IMR-90 (cell line): ENCODE measurements at regions not wholly inside any gene's neighbourhood (a gene's known extent, or its start where the extent isn't known, plus 50 kb on each side); places are given as distances from the start of the nearest gene placed in this dataset.

Experiments
- ATAC-seq: fragments of 200-7000 bp; cut with Tn5 transposase; 2 replicates; pipeline ENCODE4 v1.9.1; 2020; ENCODE audit warnings: low read depth, mild to moderate bottlenecking, moderate library complexity
- BruUV-seq: library from RNA; stranded (reverse); fragments of 400-500 nt; replicated peaks from 2 replicates; lab custom pipeline; 2021; lab: Mats Ljungman, UMichigan
- CTCF ChIA-PET: fragments of 300-600 bp; formaldehyde crosslinking; extraction: SDS; loops from one replicate; lab custom pipeline; 2021; ENCODE audit warnings: antibody characterized with exemption; lab: Yijun Ruan, JAX
- POLR2A ChIA-PET: fragments of 300-600 bp; sonication (Branson Sonifier 250); formaldehyde crosslinking; loops from one replicate; lab custom pipeline; 2022; ENCODE audit warnings: antibody characterized with exemption; ENCODE audit not compliant: unreplicated experiment; lab: Charles Lee
- DNase-seq: peaks from one replicate; pipeline ENCODE4 v3.0.0; 2013
- H2AFZ ChIP-seq: replicated peaks from 2 replicates; pipeline ENCODE3; 2013; ENCODE audit warnings: low read length, mild to moderate bottlenecking; ENCODE audit not compliant: poor library complexity
- H2AK5ac ChIP-seq: 2 replicates; pipeline ENCODE4 v1.6.1; 2013; ENCODE audit warnings: low read depth, low read length, inconsistent platforms
- H2AK9ac ChIP-seq: replicated peaks from 2 replicates; pipeline ENCODE3; 2013; ENCODE audit warnings: mild to moderate bottlenecking, low read depth, low read length, moderate library complexity; ENCODE audit not compliant: poor library complexity
- H2BK120ac ChIP-seq: 2 replicates; pipeline ENCODE4 v1.6.1; 2013; ENCODE audit warnings: low read depth, low read length, inconsistent platforms
- H2BK15ac ChIP-seq: 3 replicates; pipeline ENCODE4 v1.6.1; 2013; ENCODE audit warnings: low read depth, low read length, inconsistent platforms
- H2BK20ac ChIP-seq: 2 replicates; pipeline ENCODE4 v1.6.1; 2013; ENCODE audit warnings: low read depth, mild to moderate bottlenecking, inconsistent platforms, low read length, moderate library complexity
- H2BK5ac ChIP-seq: 2 replicates; pipeline ENCODE4 v1.6.1; 2013; ENCODE audit warnings: mild to moderate bottlenecking, low read depth, low read length, inconsistent platforms; ENCODE audit not compliant: poor library complexity, severe bottlenecking
- H3K14ac ChIP-seq: replicated peaks from 2 replicates; pipeline ENCODE4 v1.6.1; 2013; ENCODE audit warnings: low read depth, low read length, inconsistent platforms
- H3K18ac ChIP-seq: 2 replicates; pipeline ENCODE4 v1.6.1; 2013; ENCODE audit warnings: low read depth, low read length, control low read depth
- H3K23ac ChIP-seq: 2 replicates; pipeline ENCODE4 v1.6.1; 2013; ENCODE audit warnings: low read depth, low read length, inconsistent platforms
- H3K27ac ChIP-seq: 2 replicates; pipeline ENCODE4 v1.5.1; 2013; ENCODE audit warnings: mild to moderate bottlenecking, control low read depth, low read length; ENCODE audit not compliant: insufficient read depth
- H3K27me3 ChIP-seq: 2 replicates; pipeline ENCODE4 v1.6.1; 2013; ENCODE audit warnings: low read length; ENCODE audit not compliant: control insufficient read depth, insufficient read depth
- H3K36me3 ChIP-seq: 2 replicates; pipeline ENCODE4 v1.6.1; 2013; ENCODE audit warnings: low read length, mixed read lengths; ENCODE audit not compliant: control insufficient read depth, insufficient read depth
- H3K4ac ChIP-seq: 2 replicates; pipeline ENCODE4 v1.6.1; 2013; ENCODE audit warnings: low read depth, low read length, inconsistent platforms
- H3K4me1 ChIP-seq: 2 replicates; pipeline ENCODE4 v1.6.1; 2013; ENCODE audit warnings: low read length, mixed read lengths; ENCODE audit not compliant: control insufficient read depth, insufficient read depth
- H3K4me2 ChIP-seq: 2 replicates; pipeline ENCODE4 v1.6.1; 2013; ENCODE audit warnings: low read depth, mild to moderate bottlenecking, control low read depth, low read length, moderate library complexity
- H3K4me3 ChIP-seq: 2 replicates; pipeline ENCODE4 v1.5.1; 2013; ENCODE audit warnings: low read depth, mild to moderate bottlenecking, control low read depth, low read length, moderate library complexity; ENCODE audit not compliant: insufficient read depth
- H3K56ac ChIP-seq: 2 replicates; pipeline ENCODE4 v1.6.1; 2013; ENCODE audit warnings: low read length, inconsistent platforms; ENCODE audit not compliant: insufficient read depth; ENCODE audit errors: extremely low read depth
- H3K79me1 ChIP-seq, 2 experiments: 2 replicates each; pipeline ENCODE4 v1.6.1; 2013; ENCODE audit warnings: low read length in 2 of 2, inconsistent platforms in 1 of 2, low read depth in 1 of 2
- H3K9ac ChIP-seq: 2 replicates; pipeline ENCODE4 v1.6.1; 2013; ENCODE audit warnings: low read depth, low read length, control low read depth
- H3K9me1 ChIP-seq: 2 replicates; pipeline ENCODE4 v1.6.1; 2013; ENCODE audit warnings: low read length, inconsistent platforms; ENCODE audit not compliant: insufficient read depth
- H3K9me3 ChIP-seq: 2 replicates; pipeline ENCODE4 v1.6.1; 2013; ENCODE audit warnings: low read length; ENCODE audit not compliant: control insufficient read depth, insufficient read depth
- H4K20me1 ChIP-seq: 2 replicates; pipeline ENCODE4 v1.6.1; 2013; ENCODE audit warnings: low read length, inconsistent platforms; ENCODE audit not compliant: insufficient read depth
- H4K5ac ChIP-seq: 2 replicates; pipeline ENCODE4 v1.6.1; 2013; ENCODE audit warnings: mild to moderate bottlenecking, low read depth, low read length, control low read depth
- H4K8ac ChIP-seq, 2 experiments: 2 replicates each; pipeline ENCODE4 v1.6.1; 2013; ENCODE audit warnings: low read depth in 2 of 2, low read length in 2 of 2, control low read depth in 1 of 2, inconsistent platforms in 1 of 2
- H4K91ac ChIP-seq: 2 replicates; pipeline ENCODE4 v1.6.1; 2013; ENCODE audit warnings: low read depth, low read length, inconsistent platforms; ENCODE audit not compliant: insufficient read depth
- BHLHE40 ChIP-seq: fragments of 150-350 bp; IDR thresholded peaks from 2 replicates; pipeline ENCODE4 v1.6.1; 2016; ENCODE audit warnings: mild to moderate bottlenecking, low read depth, low read length
- CEBPB ChIP-seq: IDR thresholded peaks from 2 replicates; pipeline ENCODE4 v1.6.1; 2012; ENCODE audit warnings: low read depth, low read length, improper control_type of control experiment
- CHD1 ChIP-seq: IDR thresholded peaks from 2 replicates; pipeline ENCODE4 v1.6.1; 2012; ENCODE audit warnings: low read depth, low read length, improper control_type of control experiment
- ELK1 ChIP-seq: fragments of 150-350 bp; IDR thresholded peaks from 2 replicates; pipeline ENCODE4 v1.6.1; 2016; ENCODE audit warnings: low read depth, mild to moderate bottlenecking, low read length, moderate library complexity, borderline replicate concordance
- FOS ChIP-seq: fragments of 150-350 bp; IDR thresholded peaks from 2 replicates; pipeline ENCODE4 v1.6.1; 2016; ENCODE audit warnings: low read depth, low read length
- MAFK ChIP-seq: IDR thresholded peaks from 2 replicates; pipeline ENCODE4 v1.6.1; 2012; ENCODE audit warnings: low read depth, low read length, improper control_type of control experiment
- MAZ ChIP-seq: IDR thresholded peaks from 2 replicates; pipeline ENCODE4 v1.6.1; 2012; ENCODE audit warnings: low read depth, mild to moderate bottlenecking, low read length, improper control_type of control experiment, moderate library complexity, borderline replicate concordance
- MXI1 ChIP-seq: IDR thresholded peaks from 2 replicates; pipeline ENCODE4 v1.6.1; 2012; ENCODE audit warnings: low read depth, mild to moderate bottlenecking, low read length, moderate library complexity, borderline replicate concordance
- NFE2L2 ChIP-seq: fragments of 150-350 bp; IDR thresholded peaks from 2 replicates; pipeline ENCODE4 v1.6.1; 2016; ENCODE audit warnings: low read depth, mild to moderate bottlenecking, low read length
- POLR2A ChIP-seq: IDR thresholded peaks from 2 replicates; pipeline ENCODE4 v1.6.1; 2012; ENCODE audit warnings: mild to moderate bottlenecking, low read depth, low read length
- RAD21 ChIP-seq: IDR thresholded peaks from 2 replicates; pipeline ENCODE4 v1.6.1; 2012; ENCODE audit warnings: low read length, improper control_type of control experiment
- RCOR1 ChIP-seq: IDR thresholded peaks from 2 replicates; pipeline ENCODE4 v1.6.1; 2012; ENCODE audit warnings: mild to moderate bottlenecking, low read length, improper control_type of control experiment; ENCODE audit not compliant: insufficient replicate concordance
- RFX5 ChIP-seq: IDR thresholded peaks from 2 replicates; pipeline ENCODE4 v1.8.0; 2012; ENCODE audit warnings: low read depth, mild to moderate bottlenecking, low read length, moderate library complexity
- SMC3 ChIP-seq: fragments of 150-350 bp; IDR thresholded peaks from 2 replicates; pipeline ENCODE4 v1.6.1; 2016; ENCODE audit warnings: low read depth, mild to moderate bottlenecking, antibody characterized with exemption, low read length, moderate library complexity
- USF2 ChIP-seq: fragments of 150-350 bp; IDR thresholded peaks from 2 replicates; pipeline ENCODE4 v1.6.1; 2017; ENCODE audit warnings: mild to moderate bottlenecking, antibody characterized with exemption, low read length, low read depth
- WGBS, 2 experiments: methylation state at CpG; one replicate each; pipeline versions ENCODE4 v1.1.5 to v1.1.7; 2013; ENCODE audit warnings: missing lambda C conversion rate in 2 of 2; ENCODE audit not compliant: insufficient read length in 1 of 2; ENCODE audit errors: extremely low coverage in 2 of 2; 5-methylcytosine and 5-hydroxymethylcytosine counted together
- dilution Hi-C: fragments of 300-500 bp; cut with HindIII; formaldehyde crosslinking; loops from one replicate; pipeline ENCODE4 v1.14.3; 2018; ENCODE audit warnings: low sequenced_read_pairs; ENCODE audit not compliant: unreplicated experiment
- in situ Hi-C: fragments of 300-500 bp; cut with MboI; formaldehyde crosslinking; loops from 3 replicates; pipeline ENCODE4 v1.14.3; 2019; ENCODE audit warnings: low sequenced_read_pairs, inconsistent platforms, mixed read lengths
- intact Hi-C: fragments of 100-400 bp; cut with micrococcal nuclease; formaldehyde crosslinking; loops from 2 replicates; pipeline ENCODE4 v1.10.0; 2022

GRCh38 chr21:14869984-14870852, 194.6 kb downstream of the NRIP1 start:
- Histone ChIP-seq H4K20me1 (no peaks in the 10 kb centered on the region), H4K91ac (no peak overlapping the region), H3K56ac (no peak overlapping the region), H4K5ac (no peak overlapping the region), H2BK15ac (no peak overlapping the region), H2AFZ (no peak overlapping the region), H3K18ac (no peak overlapping the region), H3K27me3 (no peaks in the 10 kb centered on the region), H3K4me2 (no peak overlapping the region), H3K27ac (no peak overlapping the region), H3K36me3 (no peaks in the 10 kb centered on the region), H3K4me1 (peaks cover 11% of the 10 kb centered on the region), H3K9me1 (no peaks in the 10 kb centered on the region), H3K4ac (no peak overlapping the region), H2AK5ac (no peak overlapping the region), H2BK120ac (no peak overlapping the region), H3K14ac (no peak overlapping the region), H3K9me3 (no peaks in the 10 kb centered on the region), H3K79me1 (no peaks in the 10 kb centered on the region; a peak in 1 of 4 replicates), H2BK5ac (no peak overlapping the region), H3K23ac (no peak overlapping the region), H3K9ac (no peak overlapping the region), H2AK9ac (no peak overlapping the region), H2BK20ac (no peak overlapping the region), H3K4me3 (no peak overlapping the region), H4K8ac (no peak overlapping the region)
- no CpG with 5 or more reads among the region's 5 CpGs for WGBS, 2 experiments
- ATAC-seq (no peak), DNase-seq (no peak)
- intact Hi-C loops: loop anchor here (5.0 to 10.0 kb wide), 2 partner anchors 87 to 725 kb away; no protein-coding TSS in a partner anchor
- in situ Hi-C loops: loop anchor here (10.0 to 25.0 kb wide), 2 partner anchors 195 to 617 kb away; partner anchors contain the start of gene NRIP1
- BruUV-seq: no TSS peak
- POLR2A ChIA-PET: no interaction called here
- CTCF ChIA-PET: no interaction called here
- dilution Hi-C loops: no loop called here
- TF ChIP-seq RCOR1: no peak
- TF ChIP-seq USF2: no peak
- no peak for TF ChIP-seq RFX5
- TF ChIP-seq MAZ: no peak
- no peak for TF ChIP-seq SMC3
- TF ChIP-seq CEBPB: no peak
- no peak for TF ChIP-seq BHLHE40
- no peak for TF ChIP-seq CHD1
- no peak for TF ChIP-seq NFE2L2
- no peak for TF ChIP-seq POLR2A
- TF ChIP-seq MAFK: no peak
- no peak for TF ChIP-seq MXI1
- TF ChIP-seq RAD21: no peak
- no peak for TF ChIP-seq ELK1
- TF ChIP-seq FOS: no peak
